ENCODE measurements at regions not wholly inside any gene's neighbourhood (a gene's known extent, or its start where the extent isn't known, plus 50 kb on each side); places are given as distances from the start of the nearest gene placed in this dataset.

GRCh38 chr1:245045087-245045881 is 109.5 kb upstream of the KIF26B start:
- H3K36me3 Mint-ChIP-seq (ENCODE audit: low read depth): no peaks in the 10 kb centered on the region
- TF ChIP-seq CTCF (IDR thresholded peaks at IDR 0.05): no peak
- intact Hi-C loops (cut with DNase I, micrococcal nuclease): no loop called here
- Histone ChIP-seq H3K27me3 (ENCODE audit: control insufficient read depth in 1 of 2, insufficient read depth in 2 of 2, low read length in 2 of 2) (no peaks in the 10 kb centered on the region), H3K36me3 (ENCODE audit: insufficient read depth, low read length) (no peaks in the 10 kb centered on the region), H3K9me3 (ENCODE audit: control insufficient read depth in 1 of 2, insufficient read depth in 1 of 2, low read length in 2 of 2) (no peaks in the 10 kb centered on the region), H3K27ac (ENCODE audit: low read depth in 1 of 2, low read length in 2 of 2) (no peak overlapping the region), H3K4me1 (ENCODE audit: insufficient read depth, low read length) (no peaks in the 10 kb centered on the region), H3K4me3 (ENCODE audit: low read length) (no peak overlapping the region)
- ATAC-seq (ENCODE audit: poor library complexity) (no peak), DNase-seq (no peak)
- POLR2A ChIA-PET: no interaction called here
- CTCF ChIA-PET: no interaction called here
- H3K27ac Mint-ChIP-seq: no peak overlapping the region
- H3K4me1 Mint-ChIP-seq (ENCODE audit: low read depth): no peaks in the 10 kb centered on the region
- no peaks in the 10 kb centered on the region for H3K9me3 Mint-ChIP-seq
- H3K27me3 Mint-ChIP-seq: no peaks in the 10 kb centered on the region
- H3K4me3 Mint-ChIP-seq: no peak overlapping the region

- no peak overlapping the region for H3K27ac Mint-ChIP-seq
- DNase-seq (no peak), ATAC-seq (ENCODE audit: poor library complexity) (no peak)
- Histone ChIP-seq H3K4me3 (ENCODE audit: low read length) (no peak overlapping the region), H3K4me1 (ENCODE audit: insufficient read depth, low read length) (no peaks in the 10 kb centered on the region), H3K27me3 (ENCODE audit: control insufficient read depth in 1 of 2, insufficient read depth in 2 of 2, low read length in 2 of 2) (no peaks in the 10 kb centered on the region), H3K27ac (ENCODE audit: low read depth in 1 of 2, low read length in 2 of 2) (no peak overlapping the region), H3K9me3 (ENCODE audit: control insufficient read depth in 1 of 2, insufficient read depth in 1 of 2, low read length in 2 of 2) (no peaks in the 10 kb centered on the region), H3K36me3 (ENCODE audit: insufficient read depth, low read length) (no peaks in the 10 kb centered on the region)
- POLR2A ChIA-PET: interaction anchor here (2.1 to 2.9 kb wide), 3 partner anchors 209 to 440 kb away, joined by 9 to 22 read pairs (median 17); partner anchors contain the start of gene COX20
- no peak for TF ChIP-seq CTCF (IDR thresholded peaks at IDR 0.05)
- H3K9me3 Mint-ChIP-seq: no peaks in the 10 kb centered on the region
- H3K4me3 Mint-ChIP-seq: no peak overlapping the region
- CTCF ChIA-PET: interaction anchor here (0.8 to 4.0 kb wide), 9 partner anchors 23 to 446 kb away, joined by 3 to 45 read pairs (median 6); no protein-coding TSS in a partner anchor
- no peaks in the 10 kb centered on the region for H3K27me3 Mint-ChIP-seq
- H3K4me1 Mint-ChIP-seq (ENCODE audit: low read depth): no peaks in the 10 kb centered on the region
- intact Hi-C loops (cut with DNase I, micrococcal nuclease): loop anchor here (2.0 to 5.0 kb wide), 4 partner anchors 71 to 189 kb away; partner anchors contain the start of gene HNRNPU (in 1 of the 2)
- no peaks in the 10 kb centered on the region for H3K36me3 Mint-ChIP-seq (ENCODE audit: low read depth)
Measured at GRCh38 chr1:245043611-245043940, 111.2 kb upstream of the KIF26B start.

- no peak overlapping the region for H3K4me3 Mint-ChIP-seq
- H3K9me3 Mint-ChIP-seq: no peaks in the 10 kb centered on the region
- Histone ChIP-seq H3K36me3 (ENCODE audit: insufficient read depth, low read length) (no peaks in the 10 kb centered on the region), H3K27me3 (ENCODE audit: control insufficient read depth in 1 of 2, insufficient read depth in 2 of 2, low read length in 2 of 2) (no peaks in the 10 kb centered on the region), H3K4me1 (ENCODE audit: insufficient read depth, low read length) (no peaks in the 10 kb centered on the region), H3K27ac (ENCODE audit: low read depth in 1 of 2, low read length in 2 of 2) (no peak overlapping the region), H3K9me3 (ENCODE audit: control insufficient read depth in 1 of 2, insufficient read depth in 1 of 2, low read length in 2 of 2) (peaks cover 0 to 4% of the 10 kb centered on the region in 2 experiments), H3K4me3 (ENCODE audit: low read length) (no peak overlapping the region)
- no peak overlapping the region for H3K27ac Mint-ChIP-seq
- no peak for DNase-seq
- no peaks in the 10 kb centered on the region for H3K36me3 Mint-ChIP-seq (ENCODE audit: low read depth)
- H3K4me1 Mint-ChIP-seq (ENCODE audit: low read depth): no peaks in the 10 kb centered on the region
- intact Hi-C loops (cut with DNase I, micrococcal nuclease): loop anchor here in 1 of 2 experiments (5.0 kb wide), 1 partner anchor 69 kb away; no protein-coding TSS in a partner anchor
- ChIA-PET POLR2A (interaction anchor here (1.9 to 2.9 kb wide), 2 partner anchors 70 to 240 kb away, joined by 8 to 17 read pairs; no protein-coding TSS in a partner anchor), CTCF (interaction anchor here (1.9 to 4.0 kb wide), 3 partner anchors 179 to 240 kb away, joined by 10 to 45 read pairs (median 15); no protein-coding TSS in a partner anchor)
- no peak for ATAC-seq (ENCODE audit: poor library complexity)
- TF ChIP-seq CTCF (IDR thresholded peaks at IDR 0.05): no peak
- H3K27me3 Mint-ChIP-seq: no peaks in the 10 kb centered on the region
Measured at GRCh38 chr1:245041058-245041698, 113.6 kb upstream of the KIF26B start.
